HG02759 (cell line): ENCODE measurements at regions not wholly inside any gene's neighbourhood (a gene's known extent, or its start where the extent isn't known, plus 50 kb on each side); places are given as distances from the start of the nearest gene placed in this dataset.
"Not testable (repeated sequence)": the region's sequence is repeated elsewhere in the genome, so short reads cannot be mapped to it uniquely, and the experiment has no call there.

Experiments
- ATAC-seq: cut with Tn5 transposase; IDR thresholded peaks from one replicate; pipeline ENCODE4 v1.9.1; 2021; ENCODE audit warnings: mild to moderate bottlenecking, moderate library complexity; ENCODE audit not compliant: unreplicated experiment

DNA sequence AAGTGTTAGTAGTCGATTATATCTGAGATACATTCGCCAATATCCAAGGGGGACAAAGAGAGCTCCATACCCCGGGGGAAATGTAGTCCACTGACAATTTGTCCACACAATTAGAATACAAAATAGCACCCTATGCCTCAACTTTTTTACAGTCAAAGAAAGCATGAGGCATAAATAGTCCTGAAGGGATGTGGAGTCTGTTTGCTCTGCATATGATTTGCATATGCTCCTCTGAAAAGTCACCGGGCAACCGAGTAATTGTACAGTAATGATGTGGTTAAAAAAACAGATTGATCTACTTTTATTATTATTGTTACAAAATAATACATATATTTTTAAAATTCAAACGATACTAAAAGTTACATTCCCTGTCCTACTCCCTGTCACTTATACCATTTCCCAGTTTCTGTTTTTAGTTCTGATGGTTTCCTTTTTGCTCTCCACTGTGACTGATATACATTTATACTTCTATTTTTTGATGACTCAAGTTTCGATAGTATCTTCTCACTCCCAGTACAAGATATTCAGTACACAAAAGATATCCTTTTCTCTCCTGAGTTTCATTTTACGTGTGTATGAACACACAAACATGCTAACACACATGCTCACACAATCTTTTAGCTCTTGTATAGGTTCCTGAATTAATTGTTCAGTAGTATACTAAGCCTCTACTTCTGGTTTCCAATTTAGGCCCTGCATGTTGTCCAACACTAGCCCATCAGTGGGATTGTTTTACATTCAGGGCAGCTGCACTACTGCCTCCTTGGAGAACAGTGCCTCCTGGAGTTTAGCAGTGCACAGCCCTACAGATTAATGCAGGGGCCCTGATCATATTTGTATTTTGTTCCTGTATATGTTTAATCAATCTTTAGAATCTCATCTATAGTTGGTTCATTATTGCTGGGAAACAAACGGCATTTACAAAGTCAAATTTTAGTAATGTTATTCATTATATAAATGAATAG is 130.9 kb downstream of the TES start:
- no peak for ATAC-seq

DNA sequence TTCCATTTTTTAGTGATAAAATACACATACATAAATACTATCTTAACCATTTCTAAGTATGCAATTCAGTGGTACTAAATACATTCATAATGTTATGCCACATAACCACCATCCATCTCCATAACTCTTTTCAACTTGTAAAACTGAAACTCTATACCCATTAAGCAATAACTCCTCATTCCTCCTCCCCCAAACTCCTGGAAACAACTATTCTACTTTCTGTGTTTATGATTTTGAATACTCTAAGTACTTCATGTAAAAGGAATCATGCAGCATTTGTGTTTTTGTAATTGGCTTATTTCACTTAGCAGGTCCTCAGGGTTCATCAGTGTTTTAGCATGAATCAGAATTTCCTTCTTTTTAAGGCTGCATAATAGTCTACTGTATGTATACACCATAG is 131.8 kb downstream of the TES start:
- ATAC-seq, result no peak

DNA sequence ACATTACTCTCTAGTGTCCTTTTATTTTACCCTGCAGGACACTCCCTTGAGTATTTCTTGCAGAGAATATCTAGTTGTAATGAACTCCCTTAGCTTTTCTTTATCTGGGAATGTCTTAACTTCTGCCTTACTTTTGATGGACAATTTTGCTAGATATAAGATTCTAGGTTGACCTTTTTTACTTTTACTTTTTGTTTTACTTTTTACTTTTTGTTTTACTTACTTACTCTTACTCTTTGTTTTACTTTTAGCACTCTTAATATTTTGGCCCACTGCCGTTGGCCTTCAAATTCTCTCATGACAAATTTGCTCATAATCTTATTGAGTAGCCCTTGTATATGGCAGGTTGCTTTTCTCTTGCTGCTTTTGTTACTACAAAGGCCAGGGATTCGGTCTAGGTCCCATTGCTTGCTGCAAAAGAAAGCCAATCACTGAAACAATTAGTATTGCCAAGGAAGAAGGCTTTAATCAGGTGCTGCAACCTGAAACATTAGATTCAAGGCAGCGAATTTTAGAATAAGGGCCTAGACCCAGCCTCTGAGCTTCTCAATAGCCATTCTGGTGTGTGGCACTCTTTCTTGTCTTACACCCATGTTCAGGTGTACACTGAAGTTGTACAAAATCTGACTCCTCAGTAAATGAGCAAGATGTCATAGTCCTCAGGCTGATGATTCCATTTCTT is 137.0 kb downstream of the TES start:
- ATAC-seq, result no peak

DNA sequence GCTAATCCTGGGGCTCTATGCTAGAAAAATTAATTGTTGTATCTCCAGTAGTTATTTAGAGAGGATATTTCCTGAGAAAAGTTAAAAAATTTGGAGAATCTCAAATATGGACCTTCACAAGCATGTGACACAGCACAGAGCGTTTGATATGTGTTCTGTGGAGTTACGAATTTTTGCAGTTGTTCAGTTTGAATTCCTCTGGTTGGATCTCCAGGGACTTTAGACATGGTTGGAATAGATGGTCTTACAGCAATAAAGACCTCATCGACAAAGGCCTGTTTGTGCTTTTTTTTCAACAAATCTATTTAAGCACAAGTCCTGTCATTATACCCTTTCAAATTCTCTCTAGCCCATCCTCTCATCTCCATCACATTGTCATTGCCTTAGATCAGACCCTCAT is 138.0 kb downstream of the TES start:
- no peak for ATAC-seq

DNA sequence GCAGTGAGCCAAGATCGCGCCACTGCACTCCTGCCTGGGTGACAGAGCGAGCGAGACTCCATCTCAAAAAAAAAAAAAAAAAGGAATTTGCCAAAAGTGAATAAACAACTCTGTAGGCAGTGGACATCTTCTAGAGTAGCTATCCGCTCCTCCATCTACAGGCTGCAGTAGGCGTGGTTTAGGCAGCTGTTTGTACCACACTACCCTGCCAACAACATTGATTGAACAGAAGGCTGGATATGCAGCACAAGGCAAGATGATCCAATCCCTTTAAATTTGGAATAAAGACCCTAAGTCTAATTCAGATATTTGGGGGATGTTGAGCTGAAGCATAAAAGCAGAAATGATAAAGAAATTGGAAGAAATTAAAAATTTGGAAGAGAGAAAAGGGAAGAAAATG is 141.6 kb downstream of the TES start:
- ATAC-seq, result no peak

DNA sequence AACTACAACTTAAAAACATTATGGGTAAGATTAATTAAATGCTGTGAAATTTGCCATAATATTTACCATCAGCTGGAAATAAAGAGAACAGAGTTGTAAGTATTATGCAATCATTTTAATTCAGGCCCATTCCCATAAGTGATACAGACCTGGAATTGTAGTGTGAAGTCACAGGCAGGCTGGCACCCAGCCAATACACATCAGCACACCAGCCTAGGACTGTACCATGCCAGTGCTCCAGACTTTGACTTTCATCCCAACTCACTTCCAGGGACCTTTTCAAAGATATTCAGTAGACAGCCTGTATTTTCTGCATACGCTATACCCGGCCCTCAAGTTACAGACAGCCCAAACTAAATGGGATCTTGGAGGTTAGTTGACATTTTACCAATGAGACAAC is 143.3 kb downstream of the TES start:
- ATAC-seq, result no peak

DNA sequence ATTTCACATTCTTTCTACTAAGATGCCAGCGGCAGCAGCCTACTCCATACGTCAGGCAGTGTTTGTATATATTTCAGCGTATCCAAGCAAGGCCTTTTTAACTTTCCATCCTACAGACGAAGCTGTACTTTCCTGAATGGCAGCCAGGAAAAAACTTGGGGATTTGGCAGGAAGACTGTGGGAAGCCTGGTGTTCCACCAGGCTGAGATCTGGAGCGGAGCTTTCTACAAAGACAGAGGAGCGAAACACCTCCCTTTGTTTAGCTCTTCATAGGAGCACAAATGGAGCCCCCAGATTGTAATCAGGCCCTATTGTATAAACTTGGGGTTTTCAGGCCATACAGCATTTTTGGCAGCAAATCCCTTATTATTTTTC is 143.8 kb downstream of the TES start:
- ATAC-seq, result no peak

DNA sequence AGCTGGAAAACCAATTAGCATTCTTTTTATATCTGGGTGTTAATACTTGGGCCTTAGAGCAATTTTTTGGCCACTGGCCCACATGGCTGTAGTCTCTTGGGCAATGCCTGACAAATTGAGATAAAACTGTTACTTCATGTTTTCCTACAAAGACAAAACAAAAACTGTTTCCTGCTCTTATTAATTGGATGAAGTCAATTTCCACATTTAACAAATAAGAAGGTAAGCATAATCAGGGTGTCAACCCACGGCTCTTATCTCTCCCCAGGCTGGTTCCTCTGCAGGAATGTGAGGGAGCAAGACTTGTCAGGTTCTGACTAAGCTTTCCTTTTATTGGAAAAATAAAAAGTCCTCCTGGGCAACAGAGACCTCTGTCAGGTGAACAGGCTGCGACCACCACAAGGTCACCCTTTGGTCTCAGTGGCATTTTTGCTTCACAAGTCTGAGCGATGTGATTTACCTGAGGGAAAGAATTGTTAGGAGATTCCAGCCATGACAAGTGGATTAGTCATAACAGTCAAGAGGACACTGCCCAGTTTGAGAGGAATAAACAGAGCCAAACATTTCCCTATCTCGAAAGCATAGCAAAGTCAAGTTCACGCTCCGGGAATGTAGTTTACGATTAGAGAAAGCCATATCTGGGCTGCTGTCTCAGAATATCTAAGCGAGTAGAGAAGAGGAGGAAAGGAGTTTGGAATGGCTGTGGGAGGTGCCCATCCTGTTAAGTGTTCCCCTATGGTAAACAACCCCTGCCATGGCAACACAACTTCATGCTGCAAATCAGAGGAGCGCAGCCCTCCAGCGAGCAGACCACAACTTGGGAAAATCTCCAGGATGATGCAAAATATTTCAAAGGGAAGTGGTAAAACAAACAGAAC is 144.4 kb downstream of the TES start:
- ATAC-seq, result no peak

DNA sequence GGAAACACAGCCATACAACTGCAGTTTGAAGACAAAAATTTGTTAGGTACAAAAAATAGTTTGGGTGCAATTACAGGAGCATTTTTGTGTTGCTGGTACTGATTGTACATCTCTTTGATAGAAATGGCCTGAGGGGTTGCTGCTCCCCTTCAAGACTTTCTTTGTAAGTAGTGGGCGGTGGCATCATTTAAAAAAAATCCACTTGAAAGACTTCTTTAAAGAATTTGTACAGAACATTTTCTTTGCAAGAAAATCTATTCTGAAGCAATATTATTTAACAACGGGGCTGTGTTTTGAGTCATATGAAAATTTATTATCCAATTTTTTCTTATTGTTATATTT is 144.1 kb upstream of the CAV2 start:
- ATAC-seq, result no peak

DNA sequence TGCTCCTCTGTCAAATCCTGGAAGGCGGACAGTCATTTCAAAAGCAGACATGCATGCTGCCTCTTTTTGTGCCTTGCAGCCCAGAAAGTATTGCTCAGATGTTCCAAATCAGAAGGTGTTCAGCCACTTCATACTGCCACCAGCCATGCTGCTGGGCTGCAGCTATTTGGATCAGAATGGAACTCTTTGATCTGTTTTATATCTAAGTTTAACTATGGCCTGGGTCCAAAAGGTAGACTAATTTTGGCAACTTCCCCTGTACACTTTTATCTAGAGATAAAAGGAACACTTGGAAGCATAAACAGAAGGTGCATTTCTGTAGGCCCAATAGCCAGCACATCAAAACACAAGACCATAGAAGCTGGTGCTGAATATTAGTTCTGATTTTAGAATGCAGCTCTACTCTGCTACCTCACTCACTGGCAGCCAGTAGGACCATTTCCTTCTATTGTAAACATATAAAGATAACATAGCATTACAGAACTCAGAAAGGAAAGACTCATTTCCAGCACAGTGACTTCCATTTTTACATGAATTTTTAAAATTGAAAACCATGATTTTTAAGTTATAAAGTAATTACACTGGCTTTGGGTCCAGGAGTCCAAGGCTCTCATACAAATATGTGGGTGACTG is 143.1 kb upstream of the CAV2 start:
- no peak for ATAC-seq

DNA sequence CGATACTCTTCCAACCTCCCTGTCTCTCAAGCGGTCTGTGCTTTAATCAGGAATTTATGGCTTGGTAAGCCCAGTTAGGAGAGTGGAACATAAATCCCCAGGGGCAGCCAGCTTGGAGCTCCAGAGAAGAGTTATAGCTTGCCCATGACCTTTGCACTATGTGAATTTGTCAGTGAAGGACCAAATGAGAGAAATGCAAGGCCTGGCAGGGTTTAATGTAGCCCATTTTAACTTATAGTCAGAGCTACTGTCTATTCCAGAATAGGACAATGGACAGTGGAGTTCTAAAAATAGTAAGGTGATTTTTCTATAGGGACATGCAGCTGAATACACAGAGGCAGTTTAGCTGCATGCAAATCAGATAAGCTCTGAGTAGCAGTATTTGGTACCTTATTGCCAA is 142.6 kb upstream of the CAV2 start:
- no peak for ATAC-seq

DNA sequence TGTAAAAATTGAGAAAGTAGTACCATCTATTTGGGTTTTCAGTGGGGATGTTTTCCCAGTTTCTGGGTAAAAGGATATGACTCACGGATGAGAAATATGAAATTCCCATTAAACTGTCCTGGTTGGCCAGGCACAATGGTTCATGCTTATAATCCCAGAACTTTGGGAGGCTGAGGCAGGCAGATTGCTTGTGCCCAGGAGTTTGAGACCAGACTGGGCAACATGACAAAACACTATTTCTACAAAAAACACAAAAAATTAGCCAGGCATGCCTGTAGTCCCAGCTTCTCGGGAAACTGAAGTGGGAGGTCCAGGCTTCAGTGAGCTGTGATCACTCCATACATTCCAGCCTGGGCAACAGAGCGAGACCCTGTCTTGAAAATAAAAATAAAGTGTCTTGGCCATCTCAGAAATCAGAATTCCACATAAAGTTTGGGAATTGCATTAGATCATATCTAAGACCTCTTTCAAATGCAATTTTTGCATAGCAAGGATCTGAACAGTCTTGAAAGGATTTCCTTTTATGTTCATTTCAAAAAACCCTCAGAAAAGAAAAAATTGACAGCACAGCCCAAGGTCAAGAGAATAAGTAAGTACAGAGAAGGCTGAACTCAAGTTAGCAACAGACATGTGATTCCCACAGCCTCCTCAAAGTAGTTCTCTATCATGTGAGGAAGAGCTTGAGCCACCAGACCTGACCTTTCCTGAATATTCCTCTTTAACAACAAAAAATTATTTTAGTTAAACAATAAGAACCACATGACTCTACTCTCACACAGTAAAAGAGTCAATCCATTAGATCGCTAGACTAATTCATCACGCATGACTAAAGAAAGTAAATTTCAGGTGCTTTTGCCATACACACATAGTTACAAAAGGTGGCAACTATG is 141.5 kb upstream of the CAV2 start:
- ATAC-seq, result no peak

DNA sequence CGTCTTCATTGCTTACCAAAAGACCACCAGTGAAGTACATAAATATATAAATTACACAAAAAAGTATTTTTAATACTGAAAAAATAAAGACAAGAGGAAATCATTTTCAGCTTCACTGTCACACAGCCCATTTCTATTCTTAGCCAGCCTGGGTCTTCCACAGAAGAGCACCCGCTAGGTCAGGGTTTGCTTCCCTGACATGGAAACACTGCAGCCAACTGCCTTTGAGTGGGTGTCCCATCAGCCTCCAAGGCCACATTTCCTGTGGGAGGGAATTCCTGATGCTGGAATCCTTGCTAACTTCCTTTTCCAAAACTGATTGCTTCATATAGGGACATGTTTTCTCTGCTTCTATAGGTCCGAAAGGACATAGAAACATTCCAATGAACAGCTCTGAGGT is 137.8 kb upstream of the CAV2 start:
- no peak for ATAC-seq

DNA sequence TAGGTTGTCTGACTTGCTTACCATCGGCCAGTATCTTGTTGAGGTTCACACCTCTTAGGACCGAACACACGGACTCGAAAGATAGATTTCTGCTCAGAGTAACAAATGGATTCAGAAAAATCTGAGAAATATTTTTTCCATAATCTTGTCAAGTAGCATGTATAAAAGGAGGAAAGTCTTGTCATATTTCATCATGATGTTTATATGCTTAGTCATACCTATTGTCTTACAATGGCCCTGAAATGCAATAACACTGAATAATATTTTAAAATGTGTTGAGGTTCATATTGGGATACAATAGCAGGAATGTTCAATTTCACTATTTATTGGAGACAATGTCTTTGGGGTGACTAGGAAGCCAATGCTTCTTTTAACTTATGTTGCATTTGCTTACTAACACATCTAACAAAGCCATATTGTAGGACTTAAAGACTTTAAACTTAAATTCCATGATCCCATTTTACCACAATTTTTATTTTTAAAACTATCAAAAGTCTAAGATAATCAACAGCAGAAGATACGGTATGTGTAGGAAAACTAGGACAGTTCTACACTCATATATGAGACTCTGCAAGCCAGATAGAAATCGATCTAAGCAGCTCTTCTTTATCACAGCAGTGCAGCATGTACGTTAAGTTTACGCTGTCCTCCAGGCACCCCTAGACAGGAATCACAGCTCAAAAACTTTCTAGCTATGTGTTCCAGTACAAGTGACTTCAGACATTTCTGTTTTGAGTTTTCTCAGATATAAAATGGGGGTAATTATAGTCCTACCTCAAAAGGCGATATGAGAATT is 135.7 kb upstream of the CAV2 start:
- no peak for ATAC-seq

DNA sequence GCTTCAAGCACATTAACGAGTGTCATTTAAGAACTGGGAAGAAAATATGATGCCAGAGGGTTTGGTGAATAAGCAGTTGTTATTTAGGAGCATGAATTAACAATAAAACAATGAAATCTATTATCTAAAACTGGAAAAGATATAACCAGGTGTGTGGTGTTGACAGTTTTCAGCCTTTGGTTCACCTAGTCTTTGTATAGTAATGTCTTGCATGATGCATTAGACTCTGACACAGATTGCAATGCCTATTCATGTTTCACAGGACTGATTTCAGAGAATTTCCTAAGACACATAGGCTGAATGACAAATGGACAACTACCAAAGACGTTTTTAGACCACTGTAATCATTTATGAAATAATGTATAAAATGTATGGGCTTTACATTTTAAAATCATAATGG is 135.1 kb upstream of the CAV2 start:
- no peak for ATAC-seq

DNA sequence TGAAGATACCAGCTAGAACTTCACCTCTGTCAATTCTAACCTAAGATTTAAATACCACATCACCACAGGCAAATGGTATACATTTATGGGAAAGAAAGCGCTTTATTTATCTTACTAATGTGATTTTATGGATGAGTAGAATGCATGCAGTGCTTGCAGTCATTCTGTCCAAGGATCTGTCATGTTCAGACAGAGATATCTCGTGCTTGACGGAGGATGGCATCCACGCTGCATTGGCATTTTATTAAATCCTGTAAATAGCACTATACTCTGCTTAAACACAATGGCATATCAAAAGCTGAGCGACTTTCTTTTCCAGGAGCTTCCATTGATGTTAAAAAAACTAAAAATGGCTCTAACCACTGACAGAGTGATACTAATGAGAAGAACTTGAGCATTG is 133.7 kb upstream of the CAV2 start:
- no peak for ATAC-seq

DNA sequence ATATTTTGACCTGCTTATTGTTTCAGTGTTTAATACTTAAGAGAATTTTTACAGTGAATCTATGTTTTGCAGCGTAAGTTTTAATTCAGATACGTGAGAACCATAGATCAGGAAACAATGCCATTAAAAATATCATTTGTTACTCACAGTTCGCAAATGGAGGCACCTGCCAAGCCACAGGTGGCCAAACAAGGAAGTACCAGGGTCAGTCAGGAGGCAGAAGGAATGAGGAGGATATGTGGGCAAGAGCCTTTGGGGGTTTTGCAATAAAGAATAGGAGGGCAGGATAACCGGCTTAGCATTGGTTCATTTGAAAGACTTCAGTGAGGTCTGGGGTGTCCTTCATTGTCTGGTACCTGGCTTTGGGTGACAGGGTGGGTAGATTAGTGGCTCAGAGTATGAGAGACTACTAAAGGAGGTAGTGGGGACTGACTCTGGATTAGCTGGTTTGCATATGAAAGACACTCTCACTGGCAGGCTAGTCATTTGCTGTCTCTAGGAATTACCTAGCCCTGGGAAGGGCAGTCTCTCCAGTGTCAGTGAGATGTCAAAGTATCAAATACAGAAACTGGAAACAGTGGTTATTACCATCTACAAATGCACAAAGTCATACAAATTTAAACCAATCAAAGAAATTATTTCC is 132.2 kb upstream of the CAV2 start:
- ATAC-seq, result no peak

DNA sequence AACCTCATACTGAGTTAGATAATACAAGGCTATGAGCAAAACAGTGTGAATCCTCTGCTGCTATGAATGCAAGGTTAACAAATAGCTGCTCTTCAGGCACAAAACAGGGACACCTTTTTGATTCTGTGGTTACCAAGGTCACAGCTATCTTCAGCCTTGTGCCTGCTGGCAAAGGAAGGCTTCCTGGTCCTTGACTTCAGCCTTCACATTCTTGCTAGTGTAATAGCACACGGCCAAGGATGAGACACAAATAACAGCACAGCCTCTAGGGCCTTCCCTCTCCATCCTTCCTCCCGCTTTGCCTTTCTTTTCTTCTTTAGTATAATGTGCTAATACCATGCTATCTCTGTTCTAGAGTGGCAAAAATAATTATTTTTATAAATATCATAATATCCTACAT is 130.6 kb upstream of the CAV2 start:
- no peak for ATAC-seq

DNA sequence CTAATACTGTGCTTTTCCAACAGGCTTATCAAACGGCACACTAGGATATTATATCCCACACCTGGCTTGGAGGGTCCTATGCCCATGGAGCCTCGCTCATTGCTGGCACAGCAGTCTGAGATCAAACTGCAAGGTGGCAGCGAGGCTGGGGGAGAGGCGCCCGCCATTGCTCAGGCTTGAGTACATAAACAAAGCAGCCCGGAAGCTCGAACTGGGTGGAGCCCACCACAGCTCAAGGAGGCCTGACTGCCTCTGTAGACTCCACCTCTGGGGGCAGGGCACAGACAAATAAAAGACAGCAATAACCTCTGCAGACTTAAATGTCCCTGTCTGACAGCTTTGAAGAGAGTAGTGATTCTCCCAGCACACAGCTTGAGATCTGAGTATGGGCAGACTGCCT is 128.0 kb upstream of the CAV2 start:
- not testable (repeated sequence) for ATAC-seq
